ENCODE measurements at regions not wholly inside any gene's neighbourhood (a gene's known extent, or its start where the extent isn't known, plus 50 kb on each side); places are given as distances from the start of the nearest gene placed in this dataset.

- TF ChIP-seq CTCF (IDR thresholded peaks at IDR 0.05; ENCODE audit: poor library complexity, severe bottlenecking): no peak
- no peak for TF ChIP-seq TAF1 (IDR thresholded peaks at IDR 0.05; ENCODE audit: low read depth)
- TF ChIP-seq EP300 (conservative IDR thresholded peaks at IDR 0.05; ENCODE audit: poor library complexity, severe bottlenecking): no peak
- no peak for TF ChIP-seq EZH2 (IDR thresholded peaks at IDR 0.05; ENCODE audit: borderline replicate concordance, insufficient read depth, low read length, poor library complexity, severe bottlenecking)
- TF ChIP-seq POLR2AphosphoS5 (IDR thresholded peaks at IDR 0.05): no peak
- no peak for TF ChIP-seq SMC3 (conservative IDR thresholded peaks at IDR 0.05; ENCODE audit: poor library complexity)
- TF ChIP-seq REST (IDR thresholded peaks at IDR 0.05; ENCODE audit: borderline replicate concordance): no peak
- TF ChIP-seq MXI1 (conservative IDR thresholded peaks at IDR 0.05; ENCODE audit: poor library complexity, severe bottlenecking): no peak
- no peak for TF ChIP-seq RAD21 (conservative IDR thresholded peaks at IDR 0.05)
These were observed 166.0 kb upstream of the COL1A2 start for GRCh38 chr7:94228678-94229077.
